ENCODE measurements at regions not wholly inside any gene's neighbourhood (a gene's known extent, or its start where the extent isn't known, plus 50 kb on each side); places are given as distances from the start of the nearest gene placed in this dataset.

- TF ChIP-seq, protein P1, sequence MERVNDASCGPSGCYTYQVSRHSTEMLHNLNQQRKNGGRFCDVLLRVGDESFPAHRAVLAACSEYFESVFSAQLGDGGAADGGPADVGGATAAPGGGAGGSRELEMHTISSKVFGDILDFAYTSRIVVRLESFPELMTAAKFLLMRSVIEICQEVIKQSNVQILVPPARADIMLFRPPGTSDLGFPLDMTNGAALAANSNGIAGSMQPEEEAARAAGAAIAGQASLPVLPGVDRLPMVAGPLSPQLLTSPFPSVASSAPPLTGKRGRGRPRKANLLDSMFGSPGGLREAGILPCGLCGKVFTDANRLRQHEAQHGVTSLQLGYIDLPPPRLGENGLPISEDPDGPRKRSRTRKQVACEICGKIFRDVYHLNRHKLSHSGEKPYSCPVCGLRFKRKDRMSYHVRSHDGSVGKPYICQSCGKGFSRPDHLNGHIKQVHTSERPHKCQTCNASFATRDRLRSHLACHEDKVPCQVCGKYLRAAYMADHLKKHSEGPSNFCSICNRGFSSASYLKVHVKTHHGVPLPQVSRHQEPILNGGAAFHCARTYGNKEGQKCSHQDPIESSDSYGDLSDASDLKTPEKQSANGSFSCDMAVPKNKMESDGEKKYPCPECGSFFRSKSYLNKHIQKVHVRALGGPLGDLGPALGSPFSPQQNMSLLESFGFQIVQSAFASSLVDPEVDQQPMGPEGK (CRISPR knock-in tag; IDR thresholded peaks at IDR 0.05; ENCODE audit: borderline replicate concordance) = no peak
- no peak for TF ChIP-seq GLIS3 (CRISPR knock-in tag; IDR thresholded peaks at IDR 0.05)
- no peak for TF ChIP-seq ZFP30 (CRISPR knock-in tag; IDR thresholded peaks at IDR 0.05)
- TF ChIP-seq ZNF565 (CRISPR knock-in tag; conservative IDR thresholded peaks at IDR 0.05; ENCODE audit: low read depth) = no peak
- no peak for ATAC-seq
These were observed 794.5 kb downstream of the DSC3 start for GRCh38 chr18:30248056-30248455.

DNA sequence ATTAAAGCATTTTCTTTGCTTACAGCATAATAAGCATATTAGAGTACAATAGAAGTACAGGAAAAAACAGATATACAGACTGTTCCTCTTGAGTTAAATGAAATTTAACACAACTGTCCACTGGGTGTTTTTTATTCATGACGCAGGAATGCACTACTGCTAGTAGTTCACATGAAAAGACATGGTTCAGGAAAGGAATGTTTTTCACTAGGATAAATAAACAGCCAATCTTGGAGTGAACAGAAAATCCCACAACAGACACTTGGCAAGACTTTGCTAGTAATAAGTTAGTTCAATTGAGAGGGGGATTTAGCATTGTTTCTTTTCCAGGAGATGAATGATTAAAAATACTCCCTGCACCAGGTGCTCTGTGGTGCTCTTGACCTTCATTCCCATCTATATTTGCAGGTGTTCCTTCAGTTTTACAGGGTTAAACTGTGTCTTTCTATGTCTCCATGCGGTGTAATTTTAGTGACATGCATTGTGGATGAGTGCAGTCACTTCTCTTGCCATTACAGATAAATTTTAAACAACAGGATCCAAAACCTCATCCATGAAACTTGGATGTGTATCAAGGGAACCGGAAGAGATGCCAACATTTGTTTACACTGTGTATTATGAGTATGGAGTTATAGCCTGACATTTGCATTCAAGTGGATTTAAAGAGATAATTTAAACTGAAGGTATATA, 796.6 kb downstream of the DSC3 start:
- TF ChIP-seq ARNTL (CRISPR knock-in tag; IDR thresholded peaks at IDR 0.05; ENCODE audit: borderline replicate concordance, low read depth) = no peak
- no peak for TF ChIP-seq ZFP3 (CRISPR knock-in tag; IDR thresholded peaks at IDR 0.05)
- TF ChIP-seq BACH2 (CRISPR knock-in tag; IDR thresholded peaks at IDR 0.05; ENCODE audit: borderline replicate concordance) = no peak
- TF ChIP-seq OSR1 (CRISPR knock-in tag; IDR thresholded peaks at IDR 0.05) = no peak
- TF ChIP-seq, protein P1 (CRISPR knock-in tag; IDR thresholded peaks at IDR 0.05; ENCODE audit: borderline replicate concordance) = no peak
- TF ChIP-seq ESRRG (CRISPR knock-in tag; IDR thresholded peaks at IDR 0.05) = no peak
- no peak for TF ChIP-seq ISL1 (CRISPR knock-in tag; IDR thresholded peaks at IDR 0.05)
- TF ChIP-seq TOX (CRISPR knock-in tag; IDR thresholded peaks at IDR 0.05; ENCODE audit: borderline replicate concordance) = no peak
- TF ChIP-seq, protein P2, sequence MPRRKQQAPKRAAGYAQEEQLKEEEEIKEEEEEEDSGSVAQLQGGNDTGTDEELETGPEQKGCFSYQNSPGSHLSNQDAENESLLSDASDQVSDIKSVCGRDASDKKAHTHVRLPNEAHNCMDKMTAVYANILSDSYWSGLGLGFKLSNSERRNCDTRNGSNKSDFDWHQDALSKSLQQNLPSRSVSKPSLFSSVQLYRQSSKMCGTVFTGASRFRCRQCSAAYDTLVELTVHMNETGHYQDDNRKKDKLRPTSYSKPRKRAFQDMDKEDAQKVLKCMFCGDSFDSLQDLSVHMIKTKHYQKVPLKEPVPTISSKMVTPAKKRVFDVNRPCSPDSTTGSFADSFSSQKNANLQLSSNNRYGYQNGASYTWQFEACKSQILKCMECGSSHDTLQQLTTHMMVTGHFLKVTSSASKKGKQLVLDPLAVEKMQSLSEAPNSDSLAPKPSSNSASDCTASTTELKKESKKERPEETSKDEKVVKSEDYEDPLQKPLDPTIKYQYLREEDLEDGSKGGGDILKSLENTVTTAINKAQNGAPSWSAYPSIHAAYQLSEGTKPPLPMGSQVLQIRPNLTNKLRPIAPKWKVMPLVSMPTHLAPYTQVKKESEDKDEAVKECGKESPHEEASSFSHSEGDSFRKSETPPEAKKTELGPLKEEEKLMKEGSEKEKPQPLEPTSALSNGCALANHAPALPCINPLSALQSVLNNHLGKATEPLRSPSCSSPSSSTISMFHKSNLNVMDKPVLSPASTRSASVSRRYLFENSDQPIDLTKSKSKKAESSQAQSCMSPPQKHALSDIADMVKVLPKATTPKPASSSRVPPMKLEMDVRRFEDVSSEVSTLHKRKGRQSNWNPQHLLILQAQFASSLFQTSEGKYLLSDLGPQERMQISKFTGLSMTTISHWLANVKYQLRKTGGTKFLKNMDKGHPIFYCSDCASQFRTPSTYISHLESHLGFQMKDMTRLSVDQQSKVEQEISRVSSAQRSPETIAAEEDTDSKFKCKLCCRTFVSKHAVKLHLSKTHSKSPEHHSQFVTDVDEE (CRISPR knock-in tag; IDR thresholded peaks at IDR 0.05) = no peak
- no peak for TF ChIP-seq CREB5 (CRISPR knock-in tag; IDR thresholded peaks at IDR 0.05; ENCODE audit: low read depth)
- no peak for TF ChIP-seq CSDC2 (CRISPR knock-in tag; IDR thresholded peaks at IDR 0.05)
- TF ChIP-seq CSRNP3 (CRISPR knock-in tag; IDR thresholded peaks at IDR 0.05) = no peak
- TF ChIP-seq TCF4 (CRISPR knock-in tag; IDR thresholded peaks at IDR 0.05; ENCODE audit: borderline replicate concordance) = no peak
- no peak for TF ChIP-seq ZNF8 (CRISPR knock-in tag; IDR thresholded peaks at IDR 0.05)
- no peak for ATAC-seq

DNA sequence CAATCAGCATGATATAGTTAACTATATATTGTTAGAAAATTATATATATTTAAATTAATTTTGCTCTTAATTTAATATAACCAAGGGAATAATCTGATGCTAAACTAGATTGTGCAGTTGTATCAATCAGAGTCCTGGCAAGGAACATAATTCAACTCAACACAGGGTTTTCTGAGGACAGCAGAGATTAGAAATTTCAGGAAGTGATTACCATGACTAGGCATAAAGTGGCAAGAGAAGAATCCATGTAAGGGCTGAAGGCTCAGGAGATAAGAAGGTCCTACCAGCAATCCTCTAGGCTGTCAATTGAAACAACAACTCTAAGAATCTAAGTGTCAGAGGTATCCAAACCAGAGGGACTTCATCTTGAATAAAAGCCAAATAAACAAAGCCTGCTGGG, 807.8 kb downstream of the DSC3 start:
- ATAC-seq = no peak
- TF ChIP-seq, protein P2 (CRISPR knock-in tag; IDR thresholded peaks at IDR 0.05) = no peak
- TF ChIP-seq ARNTL (CRISPR knock-in tag; IDR thresholded peaks at IDR 0.05; ENCODE audit: borderline replicate concordance, low read depth) (no peak), OSR1 (CRISPR knock-in tag; IDR thresholded peaks at IDR 0.05) (no peak), ZNF565 (CRISPR knock-in tag; conservative IDR thresholded peaks at IDR 0.05; ENCODE audit: low read depth) (no peak), BACH2 (CRISPR knock-in tag; IDR thresholded peaks at IDR 0.05; ENCODE audit: borderline replicate concordance) (no peak), GLIS3 (CRISPR knock-in tag; IDR thresholded peaks at IDR 0.05) (no peak), TOX (CRISPR knock-in tag; IDR thresholded peaks at IDR 0.05; ENCODE audit: borderline replicate concordance) (no peak), CSDC2 (CRISPR knock-in tag; IDR thresholded peaks at IDR 0.05) (no peak), SNAI2 (CRISPR knock-in tag; IDR thresholded peaks at IDR 0.05) (no peak), ISL1 (CRISPR knock-in tag; IDR thresholded peaks at IDR 0.05) (no peak), PPARA (CRISPR knock-in tag; IDR thresholded peaks at IDR 0.05; ENCODE audit: borderline replicate concordance) (no peak), ESRRG (CRISPR knock-in tag; IDR thresholded peaks at IDR 0.05) (no peak)
- TF ChIP-seq, protein P1 (CRISPR knock-in tag; IDR thresholded peaks at IDR 0.05; ENCODE audit: borderline replicate concordance) = no peak

All from SK-N-SH treated with all-trans-retinoic acid at 6 μM for 48 hours (cell line).